DMS53 treated with DMSO at 0.1 percent for 48 hours (cell line): ENCODE measurements at regions not wholly inside any gene's neighbourhood (a gene's known extent, or its start where the extent isn't known, plus 50 kb on each side); places are given as distances from the start of the nearest gene placed in this dataset.

Experiments
- DNase-seq: peaks from one replicate; lab custom pipeline; 2025; ENCODE audit not compliant: unreplicated experiment; lab: John Stamatoyannopoulos, UW

DNA sequence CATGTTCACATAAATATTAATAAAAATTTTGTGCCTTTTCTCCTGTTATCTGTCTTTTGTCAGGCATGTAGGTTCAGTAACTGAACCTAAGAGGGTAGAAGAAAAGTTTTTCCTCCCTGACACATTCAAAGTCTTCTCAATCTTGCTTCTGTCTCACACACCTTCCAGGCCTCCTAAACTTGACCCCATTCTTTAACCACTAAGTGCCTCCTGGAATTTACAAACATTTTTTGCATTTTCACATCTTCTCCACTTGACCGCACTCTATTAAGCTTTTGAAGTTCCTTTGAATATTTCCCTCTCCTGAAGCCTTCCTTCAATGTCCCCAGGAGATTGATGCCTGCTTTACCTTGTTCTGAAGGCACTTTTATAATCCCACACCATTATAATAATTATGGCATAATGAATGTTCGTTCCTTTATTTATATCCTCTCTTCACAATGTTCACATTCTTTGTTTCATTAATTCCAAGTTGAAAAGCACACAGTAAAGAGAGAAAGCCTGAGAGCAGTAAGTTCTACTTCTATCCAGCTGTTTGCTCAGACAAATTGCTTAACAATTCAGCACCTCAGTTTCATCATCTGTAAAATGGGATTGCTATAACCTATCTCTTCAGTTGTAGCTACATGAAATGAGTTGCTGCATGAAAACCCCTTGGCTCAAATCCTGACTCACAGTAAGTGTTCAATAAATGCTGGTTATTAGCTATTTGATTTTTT, 184.8 kb upstream of the KLHL29 start:
- no peak for DNase-seq

DNA sequence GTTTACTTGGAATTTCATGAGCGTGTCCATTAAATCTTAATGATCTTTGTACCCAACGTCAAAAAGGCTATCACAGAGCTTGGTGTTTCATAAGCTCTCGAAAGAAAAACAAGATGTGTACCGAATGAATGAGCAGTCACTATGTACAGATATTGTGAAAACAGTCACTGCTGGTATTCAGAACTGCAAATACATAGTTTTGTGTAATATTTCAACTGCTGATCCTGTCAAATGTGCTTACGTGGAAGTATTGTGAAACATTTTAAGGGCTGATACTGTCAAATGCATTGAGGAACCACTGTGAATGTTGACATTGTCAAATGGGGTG, 184.2 kb upstream of the KLHL29 start:
- DNase-seq = no peak

GRCh38 chr2:23203383-23203782, 181.6 kb upstream of the KLHL29 start:
- DNase-seq = no peak

- no peak for DNase-seq
These were observed 180.2 kb upstream of the KLHL29 start for GRCh38 chr2:23204685-23205242.

DNA sequence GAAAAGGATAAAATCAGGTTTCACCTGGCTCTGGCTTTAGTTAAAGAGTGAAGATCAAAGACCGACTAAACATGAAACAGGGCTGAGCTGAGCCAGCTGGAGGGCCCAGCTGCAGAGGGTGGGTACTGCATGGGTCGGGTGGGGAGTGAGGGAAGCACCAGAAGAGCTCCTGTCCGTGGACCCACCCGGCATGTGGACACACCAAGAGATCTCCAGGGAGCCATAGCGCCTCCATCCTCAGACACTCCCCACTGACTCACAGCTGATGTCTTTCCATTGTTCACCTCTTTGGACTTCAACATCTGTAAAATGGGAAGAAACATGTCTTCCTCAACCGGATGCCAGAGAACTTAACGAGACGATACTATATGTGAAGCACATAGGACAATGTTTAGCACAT, 178.3 kb upstream of the KLHL29 start:
- no peak for DNase-seq

DNA sequence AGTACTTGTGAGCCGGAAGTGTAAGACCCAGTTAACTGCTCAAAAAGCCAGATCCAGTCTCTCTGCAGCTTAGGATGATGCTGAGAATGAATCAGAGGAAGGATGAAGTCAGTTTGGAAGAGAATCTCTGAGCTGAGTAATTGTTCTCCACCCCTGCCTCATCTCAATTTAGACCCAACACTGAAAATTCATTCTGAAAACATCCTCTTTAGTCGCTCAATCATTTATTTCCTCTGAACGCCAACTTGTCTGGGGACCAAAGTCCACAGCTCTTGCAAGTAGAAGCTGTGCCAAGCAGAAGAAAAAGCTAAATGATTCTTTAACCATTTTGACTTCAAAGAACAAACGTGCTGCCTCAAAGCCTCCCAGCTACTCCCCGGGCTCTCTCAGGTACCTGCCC, 177.1 kb upstream of the KLHL29 start:
- no peak for DNase-seq

GRCh38 chr2:23208339-23208738, 176.6 kb upstream of the KLHL29 start:
- DNase-seq = no peak

DNA sequence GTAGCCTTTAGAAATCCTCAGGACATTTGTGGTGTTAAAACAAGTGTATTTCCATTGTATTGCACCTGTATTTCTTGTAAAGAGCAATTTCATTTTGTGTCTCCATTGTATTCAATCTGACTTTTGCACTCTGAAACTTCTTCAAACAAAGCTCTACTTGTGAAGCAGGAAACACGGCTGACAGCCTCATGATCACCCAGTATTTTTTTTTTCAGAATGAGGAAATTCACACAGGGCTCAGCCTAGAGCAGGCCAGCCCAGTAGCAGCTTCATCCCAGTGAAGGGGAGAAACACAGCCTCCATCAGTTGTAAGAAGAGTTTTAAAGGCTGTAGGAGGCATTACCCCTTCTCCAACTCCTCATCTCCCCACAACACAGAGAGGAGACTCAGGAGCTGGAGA, 175.9 kb upstream of the KLHL29 start:
- no peak for DNase-seq

GRCh38 chr2:23211987-23212583, 172.9 kb upstream of the KLHL29 start:
- no peak for DNase-seq

DNA sequence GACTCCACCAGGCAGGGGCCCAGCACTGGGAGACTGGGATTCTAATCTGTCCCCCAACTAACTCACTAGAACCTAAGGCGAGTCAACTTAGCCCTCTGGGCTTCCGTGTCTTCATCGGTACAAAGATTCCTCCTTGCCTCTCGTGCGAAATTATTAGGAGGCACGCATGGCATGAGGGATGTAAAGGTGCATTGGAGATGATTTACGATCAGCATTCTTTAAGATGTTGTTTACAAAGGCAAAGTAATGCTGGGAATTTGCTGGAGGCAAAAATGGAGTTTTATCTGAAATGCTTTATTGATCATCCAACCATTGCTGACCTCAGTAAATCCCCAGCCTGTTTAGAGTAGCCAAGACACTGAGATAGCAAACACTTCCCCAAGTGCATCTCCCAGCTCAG, 171.8 kb upstream of the KLHL29 start:
- DNase-seq = no peak

DNA sequence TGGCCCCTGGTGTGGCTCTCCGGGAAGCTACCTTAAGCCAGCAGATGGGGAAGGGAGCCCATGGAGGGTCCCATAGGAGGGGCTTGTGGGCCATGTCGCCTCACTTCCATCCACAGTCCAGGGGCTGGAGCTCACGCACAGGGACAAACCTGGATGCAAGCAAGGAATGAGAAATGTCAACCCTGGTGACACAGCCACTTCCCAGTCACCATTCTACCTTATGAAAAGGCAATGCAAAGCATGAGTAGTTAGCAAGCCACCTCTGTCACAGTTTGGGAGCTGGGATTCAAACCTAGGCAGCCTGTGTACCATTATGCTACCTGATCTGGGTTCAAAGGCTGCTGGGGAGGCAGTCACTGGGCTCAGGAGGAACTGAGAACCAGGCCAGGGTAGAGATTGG, 170.0 kb upstream of the KLHL29 start:
- DNase-seq = no peak

- no peak for DNase-seq
These were observed 165.3 kb upstream of the KLHL29 start for GRCh38 chr2:23219666-23220065.

DNA sequence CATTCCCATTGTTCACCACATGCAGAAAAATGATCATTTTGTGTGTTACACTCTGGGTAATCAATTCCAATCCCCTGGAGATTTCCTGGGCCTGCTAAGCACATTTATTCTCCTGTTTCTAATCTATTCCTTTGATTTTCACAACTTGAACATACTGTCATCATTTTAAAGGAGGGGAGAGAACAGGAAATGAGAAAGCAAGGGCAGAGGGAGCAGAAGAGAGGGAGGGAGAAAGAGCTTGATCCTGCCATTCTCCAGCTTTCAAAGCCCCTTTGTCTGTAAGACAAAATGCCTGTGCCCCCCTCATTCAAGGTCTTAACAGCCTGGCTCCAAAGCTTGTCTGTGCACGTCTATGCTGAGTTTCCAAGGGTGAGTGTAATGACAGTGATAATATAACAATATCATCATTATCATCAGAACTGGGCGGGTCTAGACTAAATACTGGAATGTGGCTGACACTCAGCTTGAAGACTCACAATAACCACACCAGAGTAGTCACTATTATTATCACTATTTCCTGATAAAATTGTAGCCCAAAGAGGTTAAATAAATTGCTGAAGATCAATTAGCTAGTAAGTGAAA, 164.4 kb upstream of the KLHL29 start:
- DNase-seq = no peak

DNA sequence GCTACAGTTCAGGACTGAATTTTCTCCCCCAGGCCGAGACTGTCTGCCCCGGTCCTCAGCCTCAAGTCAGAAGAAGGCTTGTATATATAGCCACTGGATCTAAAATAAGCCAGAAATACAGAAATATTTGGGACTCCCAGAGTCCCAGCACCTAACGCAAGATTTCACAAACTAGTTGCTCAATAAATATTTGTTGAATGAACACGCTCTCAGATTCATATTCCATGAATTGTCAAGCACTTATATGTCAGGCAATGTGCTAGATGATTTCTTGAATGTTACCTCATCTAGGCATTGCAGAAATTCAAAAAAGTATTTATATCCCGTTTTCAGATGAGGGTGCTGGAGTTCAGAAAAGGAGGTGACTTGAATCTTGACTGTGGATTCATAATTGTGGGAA, 163.7 kb upstream of the KLHL29 start:
- DNase-seq = no peak

DNA sequence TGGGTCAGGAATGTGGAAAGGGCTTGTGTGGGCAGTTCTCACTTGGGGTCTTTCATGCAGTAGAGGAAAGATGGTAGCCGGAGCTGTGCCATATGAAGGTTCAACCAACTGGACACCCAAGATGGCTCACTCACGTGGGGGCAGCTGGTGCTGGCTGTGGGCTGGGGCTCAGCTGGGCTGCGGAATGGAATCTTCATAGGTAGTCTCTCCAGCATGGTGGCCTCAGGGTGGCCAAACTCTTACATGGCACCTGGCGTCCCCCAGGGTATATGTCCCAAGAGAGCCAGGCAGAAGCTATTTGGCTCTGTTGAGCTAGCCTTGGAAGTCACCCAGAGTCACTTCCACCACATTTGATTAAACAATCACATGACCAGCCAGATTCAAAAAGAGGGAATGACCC, 163.1 kb upstream of the KLHL29 start:
- no peak for DNase-seq

DNA sequence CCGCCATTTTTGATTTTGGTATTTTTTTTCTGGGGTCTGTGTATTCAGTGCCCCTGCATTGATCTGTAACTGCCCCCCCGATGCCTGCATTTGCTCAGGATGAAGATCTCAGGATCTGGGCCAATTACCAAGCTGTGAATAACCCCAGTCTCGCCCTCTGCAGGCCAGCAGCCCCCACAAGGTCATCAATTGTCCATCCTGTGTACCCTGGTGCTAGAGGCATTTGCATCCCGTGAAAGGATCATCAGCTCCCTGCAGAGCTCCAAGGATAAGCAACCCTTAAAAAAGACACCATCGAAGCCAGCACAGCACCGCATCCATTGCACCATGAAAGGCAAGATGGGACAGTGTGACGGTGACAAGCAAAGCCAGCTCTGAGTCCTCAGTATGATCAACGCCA, 154.1 kb upstream of the KLHL29 start:
- no peak for DNase-seq

- no peak for DNase-seq
These were observed 153.1 kb upstream of the KLHL29 start for GRCh38 chr2:23231865-23232264.

DNA sequence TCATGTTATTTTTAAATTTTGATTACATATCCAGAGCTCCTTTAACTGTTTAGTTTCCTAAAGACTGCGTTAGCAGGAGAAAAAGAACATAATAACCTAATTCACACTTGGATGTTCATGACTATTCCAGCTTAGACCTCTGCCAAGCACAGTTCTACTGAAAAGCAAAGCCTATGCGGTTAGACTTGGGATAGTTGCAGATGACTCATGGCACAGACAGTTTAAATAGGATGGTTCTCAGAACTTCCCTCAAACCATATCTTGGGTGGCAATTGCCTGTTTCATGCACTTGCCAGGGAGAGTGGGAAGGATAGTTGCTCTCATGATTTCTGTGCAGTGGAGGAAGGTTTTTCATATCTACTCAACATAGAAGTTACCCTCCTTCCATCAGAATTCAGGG, 149.7 kb upstream of the KLHL29 start:
- no peak for DNase-seq

DNA sequence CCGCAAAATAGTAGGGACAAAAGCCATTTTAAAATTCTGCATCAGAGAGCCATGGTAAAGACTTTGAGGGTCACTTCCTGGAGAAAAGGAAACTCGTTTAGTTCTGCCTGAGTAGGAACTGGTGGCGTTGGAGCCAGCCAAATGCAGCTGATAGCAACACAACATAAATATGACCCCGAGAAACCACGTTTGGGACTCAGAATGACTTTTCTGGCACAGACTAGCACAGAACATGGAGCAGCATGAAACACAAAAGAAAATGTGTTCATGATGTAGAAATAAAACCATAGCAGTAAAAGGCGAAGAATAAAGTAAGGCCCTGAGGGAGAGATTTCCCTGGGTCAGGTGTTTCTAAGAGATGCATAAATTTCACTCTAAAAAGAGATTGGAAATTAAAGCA, 149.2 kb upstream of the KLHL29 start:
- DNase-seq = no peak

GRCh38 chr2:23237147-23237546, 147.8 kb upstream of the KLHL29 start:
- DNase-seq = no peak

DNA sequence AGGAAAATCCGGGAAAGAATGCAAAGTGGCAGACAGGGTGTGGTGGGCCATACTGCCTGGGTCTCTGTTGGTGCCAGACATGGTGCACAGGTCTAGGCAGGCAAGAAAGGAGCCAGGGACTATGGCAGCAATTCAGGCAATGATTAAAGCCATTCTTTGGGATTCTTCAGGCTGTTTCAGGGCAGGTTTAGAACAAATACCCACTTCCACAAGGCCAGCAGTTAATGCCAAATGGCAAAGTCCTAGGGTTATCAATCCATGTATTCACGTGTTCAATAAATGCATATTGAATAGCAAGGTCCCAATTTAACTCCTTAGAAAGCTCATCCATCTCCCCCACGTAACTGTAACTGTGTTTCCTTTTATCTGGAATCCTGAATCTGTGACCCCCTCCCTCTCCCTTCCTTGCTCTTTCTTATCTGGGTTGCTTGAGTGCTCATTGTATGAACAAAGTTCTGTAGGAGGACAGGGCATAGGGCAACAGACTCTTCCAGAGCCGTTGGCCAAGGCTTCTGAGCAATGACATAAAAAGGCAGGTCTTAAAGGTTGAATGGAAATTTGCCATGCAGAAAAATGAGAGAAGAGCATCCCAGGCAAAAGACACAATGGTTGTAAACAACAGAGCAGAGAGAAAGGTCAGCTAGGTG, 146.8 kb upstream of the KLHL29 start:
- DNase-seq = no peak

GRCh38 chr2:23239374-23239773, 145.6 kb upstream of the KLHL29 start:
- no peak for DNase-seq
